Stimulated activated CD8-positive, alpha-beta memory T cell treated with anti-CD3 and anti-CD28 coated beads, Interleukin-4, amount 100 ng/mL, for 4 hours (primary cell): ENCODE measurements at regions not wholly inside any gene's neighbourhood (a gene's known extent, or its start where the extent isn't known, plus 50 kb on each side); places are given as distances from the start of the nearest gene placed in this dataset.

Experiments
- DNase-seq, 2 donors: peaks; one replicate each; pipeline ENCODE4 v3.0.0-alpha.2; 2020; ENCODE audit warnings: low read depth in 2 of 2, low spot score in 1 of 2

DNA sequence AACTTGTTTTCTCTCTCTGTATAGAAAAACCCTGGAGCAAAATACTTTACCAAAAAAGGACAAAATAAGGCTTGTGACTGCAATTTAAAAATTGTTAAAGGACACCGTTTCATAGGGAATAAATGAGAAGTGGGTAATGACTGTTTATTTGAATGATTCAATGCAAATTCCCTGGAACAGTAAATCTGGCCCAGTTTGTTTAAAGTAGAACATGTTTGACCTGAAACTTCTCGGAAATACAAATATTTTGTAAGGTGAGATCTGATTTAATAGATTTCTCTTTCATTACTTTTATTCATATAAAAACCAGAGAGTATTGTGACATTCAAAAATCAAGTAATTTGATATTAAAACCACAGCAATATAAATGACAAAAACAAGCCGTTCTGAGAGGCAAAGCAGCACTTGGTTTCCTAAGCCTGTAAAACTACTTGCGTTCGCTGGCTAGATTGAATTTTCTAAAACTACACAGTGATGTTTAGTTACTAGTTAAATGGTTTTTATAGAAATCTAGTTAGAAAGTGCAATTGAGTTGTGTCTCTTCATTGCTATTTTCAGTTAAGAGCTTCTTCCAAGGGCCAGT is 76.8 kb upstream of the PITRM1 start:
- no peak for DNase-seq

DNA sequence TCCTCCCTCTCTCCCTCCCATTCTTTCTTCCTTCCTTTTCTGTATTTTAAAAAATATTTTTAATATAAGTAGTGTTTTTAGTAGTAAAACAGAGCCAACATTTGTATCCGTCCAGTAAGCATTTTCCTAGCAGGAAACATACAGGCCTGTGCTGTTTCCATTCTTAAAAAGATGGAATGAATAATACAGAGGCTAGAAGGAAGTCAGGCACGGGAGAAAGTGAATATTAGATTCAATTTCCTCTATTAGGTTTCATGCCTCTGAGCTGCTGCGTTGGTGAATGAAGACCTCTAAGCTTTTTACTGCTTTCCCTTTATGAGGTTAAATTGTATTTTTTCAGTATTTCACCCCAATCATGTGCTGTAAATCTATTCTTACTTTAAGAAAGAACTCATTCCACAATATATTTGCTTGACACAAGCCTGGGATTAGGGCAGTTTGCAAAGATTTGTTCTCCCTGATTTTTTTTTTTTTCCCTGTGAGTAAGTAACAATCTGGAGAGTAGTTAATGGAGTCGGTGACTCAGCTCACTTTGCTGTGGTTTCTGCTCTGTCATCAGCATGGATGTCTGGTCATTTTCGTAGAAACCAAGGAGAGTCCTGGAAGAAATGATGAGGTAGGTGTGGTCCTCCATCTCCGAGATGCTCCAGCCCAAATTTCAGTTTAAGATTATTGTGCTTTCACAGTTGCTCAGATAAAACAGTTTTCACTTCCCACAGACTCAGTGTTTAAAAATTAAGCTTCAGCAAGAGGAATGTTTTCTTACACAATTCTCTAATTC is 76.1 kb upstream of the PITRM1 start:
- no peak for DNase-seq

DNA sequence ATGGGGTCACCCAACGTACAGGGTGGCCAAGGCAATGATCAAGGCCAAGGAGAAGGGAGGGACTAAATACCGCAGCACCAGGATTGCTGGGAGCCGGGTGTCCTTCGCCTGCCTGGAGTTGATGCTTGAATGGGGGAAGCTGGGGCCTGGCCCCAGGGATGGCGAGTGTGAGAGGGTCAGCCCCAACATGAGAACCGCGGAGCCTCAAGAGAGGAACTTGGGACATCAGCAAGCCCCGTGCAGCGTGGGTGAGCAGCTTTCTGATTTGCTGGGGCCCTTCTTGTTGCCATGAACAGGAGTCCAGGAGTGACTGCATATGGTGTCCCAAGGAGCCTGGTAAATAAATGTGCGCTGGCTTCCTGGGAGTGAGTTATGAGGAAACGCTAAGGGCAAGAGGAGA is 72.8 kb upstream of the PITRM1 start:
- no peak for DNase-seq

DNA sequence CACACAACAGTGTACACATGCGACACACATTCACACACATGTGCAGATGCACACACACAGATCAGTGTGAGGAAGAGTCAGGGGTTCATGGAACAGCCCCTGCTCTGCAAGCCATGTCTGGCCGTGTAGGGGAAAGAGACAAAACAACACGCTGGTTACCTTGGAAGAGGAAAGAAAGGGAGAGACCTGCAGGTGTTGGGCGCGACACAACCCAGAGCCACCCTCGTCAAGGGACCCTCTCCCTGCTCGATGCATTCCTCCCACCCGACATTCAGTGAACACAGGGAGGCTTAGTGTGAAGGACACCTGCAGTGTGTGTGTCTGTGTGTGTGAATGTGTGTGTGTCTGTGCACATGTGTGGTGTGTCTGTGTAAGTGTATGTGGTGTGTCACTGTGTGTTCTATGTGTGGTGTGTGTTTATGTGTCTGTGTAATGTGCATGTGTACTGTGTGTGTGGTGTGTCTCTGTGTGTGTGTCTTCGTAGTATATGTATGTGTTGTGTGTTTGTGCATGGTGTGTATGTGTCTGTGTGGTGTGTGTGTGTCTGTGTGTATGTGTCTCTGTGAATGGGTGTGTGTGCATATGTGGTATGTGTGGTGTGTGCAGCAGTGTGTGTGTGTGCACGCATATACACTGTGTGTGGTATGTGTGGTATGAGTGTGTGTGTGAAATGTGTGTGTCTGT is 69.5 kb upstream of the PITRM1 start:
- no peak for DNase-seq

DNA sequence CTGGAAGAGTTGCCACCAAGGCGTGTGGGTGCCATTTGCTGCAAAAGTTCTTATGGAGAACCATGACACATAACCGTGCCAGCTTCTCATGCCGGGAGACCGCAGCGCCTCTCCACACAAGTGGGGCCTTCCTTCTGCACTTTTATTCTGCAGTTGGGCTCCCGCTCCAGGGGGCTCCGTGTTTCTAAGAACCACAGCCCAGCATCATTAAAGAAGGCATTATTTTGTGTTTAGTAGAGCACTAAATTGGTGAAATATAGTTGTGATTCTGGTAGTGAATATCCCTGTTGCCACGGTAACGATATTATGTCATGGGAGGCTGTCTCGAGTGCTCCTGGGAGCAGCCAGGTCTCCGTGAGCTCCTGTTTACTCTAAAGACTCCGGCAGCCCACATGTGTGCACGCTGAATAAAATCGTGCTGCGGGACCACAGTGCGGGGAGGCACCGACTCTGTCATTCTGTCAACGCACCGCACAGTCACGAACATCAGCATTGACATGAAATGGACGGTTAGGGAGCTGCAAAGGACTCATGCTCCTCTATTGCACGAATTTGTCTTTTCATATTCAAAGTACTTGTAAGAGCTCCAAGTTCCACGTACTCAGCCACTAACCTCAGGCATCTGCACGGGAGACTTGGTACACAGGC is 68.8 kb upstream of the PITRM1 start:
- DNase-seq, result no peak

DNA sequence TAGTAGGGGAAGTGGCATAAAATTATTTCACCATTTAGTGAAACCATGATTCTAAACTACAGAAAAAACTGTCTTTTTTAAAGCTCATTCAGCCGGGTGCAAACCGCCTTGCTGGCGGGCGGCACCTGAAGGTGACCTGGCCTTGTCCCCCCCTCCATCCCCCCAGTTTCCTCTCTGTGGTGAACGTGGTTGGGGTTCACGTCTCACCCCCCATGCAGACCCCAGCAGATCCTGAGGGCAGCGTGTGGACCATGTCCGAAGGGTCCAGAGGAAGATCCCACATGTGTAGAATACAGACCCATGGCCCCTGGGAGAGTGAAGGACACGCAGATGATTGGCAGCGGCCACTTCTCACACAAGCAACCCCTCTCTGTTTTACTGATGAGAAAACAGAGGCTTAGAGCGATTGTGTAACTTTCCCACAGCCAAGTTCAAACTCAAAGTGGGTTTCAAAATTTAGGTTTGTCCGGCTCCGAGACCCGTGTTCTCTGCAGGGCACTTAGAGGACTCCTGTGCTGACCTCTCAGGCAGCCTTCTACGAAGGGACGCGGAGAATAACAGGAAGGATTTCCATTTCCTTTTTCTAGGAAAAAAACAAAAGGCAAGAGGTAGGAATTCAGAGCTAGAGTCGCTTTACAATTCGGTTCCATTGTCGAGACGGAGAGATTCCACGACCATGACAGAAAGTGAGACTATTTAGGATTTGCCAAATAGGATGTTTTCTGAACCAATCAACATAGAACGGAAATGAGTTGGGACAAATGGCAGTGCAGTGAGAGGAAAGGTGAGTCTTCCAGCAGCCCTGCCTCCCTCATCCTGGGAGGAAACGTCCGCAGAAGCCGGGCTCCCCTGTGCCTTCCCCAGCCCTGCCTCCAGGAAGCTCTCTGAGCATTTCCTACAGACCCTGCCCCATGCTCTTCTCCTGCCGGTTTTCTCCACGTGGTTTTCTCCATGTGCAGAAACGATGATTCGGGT is 67.6 kb upstream of the PITRM1 start:
- no peak for DNase-seq

DNA sequence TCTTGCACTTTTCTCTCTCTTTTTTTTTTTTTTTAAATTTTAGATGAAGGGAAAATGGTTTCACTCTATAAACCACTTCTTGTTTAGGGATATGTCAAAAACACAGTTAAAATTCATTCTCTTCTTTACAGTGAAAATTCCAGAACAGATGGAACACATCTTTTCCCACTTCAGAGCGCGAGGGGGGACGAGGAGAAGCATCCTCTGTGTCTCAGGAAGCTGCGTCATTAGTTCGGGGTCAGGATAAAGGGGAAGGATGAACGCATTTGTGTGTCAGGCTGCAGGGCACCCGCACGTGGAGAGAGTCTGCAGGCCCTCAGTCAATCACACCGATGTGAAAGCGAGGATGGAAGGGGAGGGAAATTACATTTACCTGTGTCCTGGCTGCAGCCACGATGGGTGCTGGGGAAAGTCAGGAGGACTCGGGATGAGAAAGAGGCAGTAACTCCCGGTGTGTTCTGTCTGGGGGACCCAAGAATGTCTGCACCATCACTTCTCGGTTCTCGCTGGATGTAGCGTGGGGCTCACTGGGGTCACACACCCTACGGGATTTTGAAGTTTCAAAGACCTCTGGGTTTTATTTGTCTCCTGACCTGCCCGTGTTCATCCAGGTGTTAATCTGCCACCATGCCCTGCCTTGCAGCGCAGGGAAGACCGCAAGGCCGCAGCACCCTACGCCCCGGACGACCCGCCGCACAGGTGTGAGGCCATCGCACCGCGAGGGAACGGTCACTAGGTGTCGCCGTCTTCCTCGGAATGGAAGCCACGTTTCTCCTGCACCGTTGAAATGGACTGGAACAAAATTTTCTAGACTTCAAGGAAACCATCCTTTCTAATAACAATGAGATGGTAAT is 66.7 kb upstream of the PITRM1 start:
- DNase-seq, result peak; percentile 12 to 54

DNA sequence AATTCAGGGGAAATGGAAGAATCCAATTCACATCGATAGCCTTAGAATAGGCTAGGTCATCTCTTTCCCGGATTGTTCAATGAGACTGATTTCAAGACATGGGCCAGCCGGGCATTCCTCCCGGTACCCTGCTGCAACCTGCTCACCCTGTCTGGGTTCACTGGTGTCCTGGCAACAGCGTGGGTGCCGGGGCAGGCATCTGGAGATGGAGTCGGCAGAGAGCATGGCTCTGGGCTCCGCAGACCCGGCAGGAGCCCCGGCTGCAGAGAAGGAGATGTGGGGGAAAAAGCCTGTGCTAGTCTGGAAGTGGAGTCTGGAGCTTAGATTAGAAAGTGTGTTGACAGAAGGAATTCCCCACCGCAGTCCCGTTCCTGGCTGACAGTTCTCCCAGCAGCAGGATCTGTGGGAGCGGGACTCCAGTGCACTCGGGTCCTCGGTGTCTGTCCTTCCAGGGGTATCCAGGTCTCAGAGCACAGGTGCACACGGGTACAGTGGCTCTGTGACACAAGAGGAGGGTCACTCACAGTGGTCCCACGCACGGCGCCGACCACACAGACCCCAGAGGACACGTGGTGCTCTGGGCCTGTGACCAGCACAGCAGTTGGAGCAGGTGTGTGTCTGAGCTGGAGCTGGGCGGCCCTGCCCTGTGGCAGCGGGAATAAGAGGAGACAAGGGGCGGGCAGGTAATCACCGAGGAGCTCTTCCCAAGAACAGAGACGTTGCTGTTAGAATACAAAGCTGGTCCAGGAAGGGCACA is 65.7 kb upstream of the PITRM1 start:
- no peak for DNase-seq

DNA sequence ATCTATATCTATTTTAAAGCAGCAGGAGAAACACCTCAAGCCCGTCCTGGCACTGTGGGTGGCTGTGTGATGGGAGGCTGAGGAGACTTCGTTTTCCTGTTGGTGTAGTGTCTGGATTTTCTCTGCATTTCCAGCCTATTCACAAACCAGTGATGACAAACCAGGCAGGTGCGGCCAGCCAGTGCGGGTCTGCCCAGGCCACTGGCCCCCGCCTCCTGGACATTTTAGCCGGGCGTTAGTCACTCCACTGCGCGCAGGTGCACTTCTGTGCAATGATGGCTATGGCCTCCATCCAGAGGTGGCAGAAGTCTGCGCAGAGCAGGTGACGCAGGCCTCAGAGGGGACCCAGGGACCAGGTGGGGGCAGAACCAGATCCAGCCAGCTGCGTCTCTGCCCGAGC is 64.9 kb upstream of the PITRM1 start:
- no peak for DNase-seq

DNA sequence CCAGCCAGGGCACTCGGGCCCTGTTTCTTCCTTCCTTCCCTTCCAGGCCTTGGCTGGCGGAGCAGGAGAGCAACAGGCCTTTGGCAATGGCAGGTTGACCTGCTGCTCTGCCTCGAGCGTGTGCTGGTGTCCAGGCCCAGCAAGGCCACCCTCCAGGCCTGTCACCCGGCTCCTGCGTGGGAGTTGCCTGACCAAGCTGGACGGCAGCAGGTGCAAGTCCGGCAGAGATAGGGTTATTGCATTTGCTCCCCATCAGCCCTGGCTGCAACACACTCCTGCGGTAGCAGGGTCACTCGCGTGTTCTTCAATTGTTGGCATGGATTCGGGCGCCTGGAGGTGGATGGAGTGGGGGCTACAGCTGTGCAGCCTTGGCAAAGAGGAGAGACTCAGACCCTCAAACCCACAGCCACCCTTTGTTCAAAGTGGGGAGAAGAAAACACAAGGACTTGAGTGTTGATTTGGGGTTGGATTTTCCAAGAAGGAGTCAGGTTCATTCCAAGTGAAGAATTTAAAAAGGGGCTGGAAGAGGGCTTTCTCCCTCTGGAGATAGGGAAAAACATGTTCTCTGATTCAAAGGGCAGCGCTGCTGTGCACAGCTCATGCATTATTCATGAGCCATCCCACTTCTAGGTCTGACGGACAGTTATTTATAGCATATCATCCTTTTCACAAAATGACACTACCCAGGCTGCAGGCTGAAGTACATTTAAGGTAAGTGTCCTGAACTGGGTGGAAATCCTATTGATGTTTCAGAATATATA is 64.2 kb upstream of the PITRM1 start:
- no peak for DNase-seq

DNA sequence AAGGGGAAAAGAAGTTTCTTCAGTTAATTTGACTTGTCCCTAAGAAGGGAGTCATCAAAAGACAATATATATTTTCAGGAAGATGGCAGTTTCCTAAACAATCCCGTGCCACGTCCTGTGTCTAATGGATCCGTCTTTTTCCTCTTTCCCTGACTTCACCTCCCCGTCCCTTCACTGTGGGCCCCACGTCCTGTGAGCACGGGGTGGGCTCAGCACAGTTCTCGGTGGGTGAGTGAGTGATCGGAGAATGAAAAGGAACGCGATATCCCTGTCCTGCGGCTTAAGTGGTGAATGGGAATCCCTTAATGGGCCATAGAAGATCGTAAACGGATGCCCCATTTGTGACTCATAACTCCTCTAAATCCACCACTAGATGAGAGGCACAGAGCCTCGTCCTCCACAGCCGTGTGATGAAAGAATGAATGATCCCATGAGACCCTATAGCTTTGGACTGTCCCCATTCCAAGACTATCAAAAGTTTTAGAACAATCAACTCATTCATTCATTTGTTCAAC is 63.5 kb upstream of the PITRM1 start:
- DNase-seq, result no peak

DNA sequence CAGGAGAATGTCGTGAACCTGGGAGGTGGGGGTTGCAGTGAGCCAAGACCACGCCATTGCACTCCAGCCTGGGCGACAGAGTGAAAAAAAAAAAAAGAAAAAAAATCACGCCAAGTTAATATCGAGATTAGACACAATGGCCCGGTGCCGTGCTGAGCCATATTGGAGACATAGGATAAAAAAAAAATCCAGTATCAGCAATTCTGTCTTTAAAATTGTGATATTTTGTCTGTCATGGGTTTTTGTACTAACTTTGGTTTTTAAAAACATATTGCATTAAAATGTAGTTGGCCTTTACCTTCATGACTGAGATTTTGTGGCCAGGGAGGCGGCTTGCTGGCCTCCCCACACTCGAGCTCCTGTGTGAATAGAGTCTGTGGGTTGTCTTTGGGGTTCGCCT is 62.8 kb upstream of the PITRM1 start:
- DNase-seq, result no peak

DNA sequence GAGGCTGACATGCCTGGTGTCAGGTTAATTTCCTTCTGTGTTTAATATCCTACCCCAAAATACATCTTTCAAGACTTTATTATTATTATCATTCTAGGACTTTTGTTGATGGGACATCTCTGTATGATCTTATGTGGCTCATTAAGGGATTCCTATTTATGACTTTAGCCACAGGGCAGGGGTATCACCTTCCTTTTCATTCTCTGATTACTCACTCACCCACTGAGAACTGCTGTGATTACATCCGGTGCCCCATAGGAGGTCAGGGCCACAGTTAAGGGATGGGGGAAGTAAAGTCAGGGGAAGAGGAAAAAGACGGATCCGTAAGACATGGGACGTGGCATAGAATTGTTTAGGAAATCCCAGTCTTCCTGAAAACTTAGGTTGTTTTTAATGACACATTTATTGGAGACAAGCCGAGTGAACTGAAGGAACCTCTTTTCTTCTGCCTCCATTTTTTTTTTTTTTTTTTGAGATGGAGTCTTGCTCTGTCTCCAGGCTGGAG is 61.0 kb upstream of the PITRM1 start:
- no peak for DNase-seq

DNA sequence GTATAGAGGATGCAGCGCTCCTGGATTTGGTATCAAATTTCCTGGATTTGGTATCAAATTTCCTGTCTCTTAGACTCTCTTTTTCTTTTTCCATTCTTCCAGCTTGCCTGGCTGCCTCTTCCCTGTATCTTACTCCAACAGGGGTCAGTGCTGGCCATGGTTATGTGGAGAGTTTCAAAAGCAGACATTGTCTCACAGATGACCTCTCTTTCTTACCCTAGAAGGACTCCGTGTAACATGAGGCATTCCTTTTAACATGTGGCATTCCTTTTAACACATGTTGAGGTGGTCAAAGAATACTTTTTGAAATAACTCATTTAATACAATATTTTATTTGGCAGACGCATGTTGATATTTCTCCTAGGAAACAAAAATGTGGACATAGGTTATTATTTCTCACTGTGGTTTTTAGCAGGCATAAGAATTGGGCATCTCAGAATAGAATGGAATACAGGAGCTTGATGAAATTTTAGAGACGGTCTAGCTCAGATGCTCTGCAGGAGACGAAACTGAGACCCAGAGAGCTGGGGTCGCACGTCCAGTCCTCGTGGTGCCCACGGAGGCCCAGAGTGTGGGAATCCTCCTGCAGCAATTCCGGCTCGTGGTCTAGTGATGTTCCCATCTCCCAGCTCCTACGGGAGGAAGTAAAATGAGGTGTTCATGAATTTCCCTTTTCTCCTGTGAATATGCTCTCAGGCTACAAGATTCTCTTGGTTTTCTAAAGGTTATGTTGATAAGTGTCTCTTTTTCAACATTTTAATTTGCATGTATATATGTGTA is 59.6 kb upstream of the PITRM1 start:
- DNase-seq, result no peak

DNA sequence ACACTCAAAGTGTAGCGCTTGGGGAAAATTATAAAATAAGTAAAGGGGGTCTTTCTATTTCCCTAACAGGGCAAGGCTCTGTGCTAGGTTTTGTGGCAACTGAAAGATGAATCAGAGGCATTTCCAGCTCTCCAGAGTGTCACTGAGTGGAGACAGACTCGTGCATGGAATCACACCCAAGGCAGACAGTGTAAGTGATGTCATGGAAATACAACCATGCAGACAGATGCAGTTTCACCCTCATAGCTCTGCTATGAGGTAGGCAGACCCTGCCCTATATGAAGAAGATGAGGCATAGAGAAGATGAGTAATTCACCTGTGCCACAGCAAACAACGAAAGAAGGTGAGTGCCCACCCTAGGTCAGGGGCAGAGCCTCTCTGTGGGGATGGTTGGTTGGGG is 57.2 kb upstream of the PITRM1 start:
- DNase-seq, result no peak

DNA sequence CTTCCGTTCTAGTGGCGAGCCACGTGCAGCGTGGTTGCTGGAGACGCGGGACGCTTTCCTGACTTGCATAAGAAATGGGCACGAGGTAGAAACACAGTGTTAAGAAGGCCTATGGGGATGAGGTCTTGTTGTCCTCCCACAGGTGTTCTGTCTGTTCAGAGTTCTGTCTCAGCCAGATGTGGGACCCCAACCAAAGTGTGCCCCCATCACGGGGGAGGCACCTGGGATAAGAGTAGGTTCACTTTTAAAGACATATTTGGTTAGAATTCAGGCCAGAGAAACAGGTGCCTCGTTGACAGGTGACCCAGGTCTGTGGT is 56.0 kb upstream of the PITRM1 start:
- DNase-seq, result no peak

DNA sequence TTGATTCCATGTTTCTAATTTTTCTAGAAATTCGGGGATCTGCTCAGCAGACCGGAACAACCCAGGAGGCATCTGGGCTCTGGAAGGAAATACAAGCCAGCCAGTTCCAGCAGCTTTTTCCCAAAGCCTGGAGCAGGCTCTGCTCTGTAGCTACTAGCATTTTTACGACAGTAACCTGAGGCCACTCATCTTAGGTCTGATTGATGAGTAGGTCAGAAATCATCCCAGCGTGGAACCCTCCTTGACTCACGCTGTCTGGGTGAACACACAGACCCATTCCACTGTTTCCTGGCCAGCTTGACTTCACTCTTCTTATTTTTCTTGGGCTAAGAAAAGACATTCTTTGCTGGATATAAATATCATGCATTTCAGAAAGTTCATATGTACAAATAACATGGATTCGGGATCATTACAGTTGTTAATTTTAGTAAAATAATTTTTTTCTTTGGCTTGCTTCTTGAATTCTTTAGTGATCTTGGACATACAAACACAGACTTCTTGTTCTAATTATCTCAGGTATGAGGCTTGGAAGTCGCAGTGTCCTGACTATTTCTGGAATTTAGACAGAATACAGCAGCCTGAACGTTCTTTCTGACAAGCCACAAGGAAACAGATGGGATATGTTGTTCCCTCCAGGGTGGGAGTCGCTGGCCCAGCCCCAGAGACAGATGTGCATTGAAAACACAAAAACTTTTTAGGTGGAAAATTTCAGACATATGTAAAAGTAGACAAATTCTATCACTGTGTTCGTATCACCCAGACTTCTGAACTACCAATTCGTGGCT is 54.6 kb upstream of the PITRM1 start:
- no peak for DNase-seq
